ENCODE measurements at regions not wholly inside any gene's neighbourhood (a gene's known extent, or its start where the extent isn't known, plus 50 kb on each side); places are given as distances from the start of the nearest gene placed in this dataset.

GRCh38 chr13:108127406-108127805, 87.9 kb downstream of the LIG4 start:
- TF ChIP-seq CTCF (IDR thresholded peaks at IDR 0.05; ENCODE audit: low read depth, low read length, missing control alignments), result no peak
- H3K4me3 ChIP-seq (replicated peaks; ENCODE audit: low read depth, low read length), result no peak overlapping the region

GRCh38 chr13:108126056-108126455, 89.3 kb downstream of the LIG4 start:
- TF ChIP-seq CTCF (IDR thresholded peaks at IDR 0.05; ENCODE audit: low read depth, low read length, missing control alignments), result no peak
- H3K4me3 ChIP-seq (replicated peaks; ENCODE audit: low read depth, low read length), result no peak overlapping the region
- DNase-seq (ENCODE audit: extremely low read depth, low read depth), result no peak

More at GRCh38 chr13:108127406-108127805, 87.9 kb downstream of the LIG4 start:
- no peak for DNase-seq (ENCODE audit: extremely low read depth, low read depth)

- H3K4me3 ChIP-seq (replicated peaks; ENCODE audit: low read depth, low read length), result no peak overlapping the region
- no peak for TF ChIP-seq CTCF (IDR thresholded peaks at IDR 0.05; ENCODE audit: low read depth, low read length, missing control alignments)
- no peak for DNase-seq (ENCODE audit: extremely low read depth, low read depth)
These were observed 93.9 kb downstream of the LIG4 start for GRCh38 chr13:108121406-108121805.

- H3K4me3 ChIP-seq (replicated peaks; ENCODE audit: low read depth, low read length), result no peak overlapping the region
- no peak for DNase-seq (ENCODE audit: extremely low read depth, low read depth)
- no peak for TF ChIP-seq CTCF (IDR thresholded peaks at IDR 0.05; ENCODE audit: low read depth, low read length, missing control alignments)
These were observed 94.5 kb downstream of the LIG4 start for GRCh38 chr13:108120856-108121255.

- no peak overlapping the region for H3K4me3 ChIP-seq (replicated peaks; ENCODE audit: low read depth, low read length)
- TF ChIP-seq CTCF (IDR thresholded peaks at IDR 0.05; ENCODE audit: low read depth, low read length, missing control alignments), result no peak
- DNase-seq (ENCODE audit: extremely low read depth, low read depth), result no peak
These were observed 95.0 kb downstream of the LIG4 start for GRCh38 chr13:108120302-108120701.

- DNase-seq (ENCODE audit: extremely low read depth, low read depth), result no peak
- H3K4me3 ChIP-seq (replicated peaks; ENCODE audit: low read depth, low read length), result no peak overlapping the region
These were observed 99.6 kb downstream of the LIG4 start for GRCh38 chr13:108115738-108116137.

More at GRCh38 chr13:108115738-108116137, 99.6 kb downstream of the LIG4 start:
- TF ChIP-seq CTCF (IDR thresholded peaks at IDR 0.05; ENCODE audit: low read depth, low read length, missing control alignments), result no peak
